ENCODE measurements at regions not wholly inside any gene's neighbourhood (a gene's known extent, or its start where the extent isn't known, plus 50 kb on each side); places are given as distances from the start of the nearest gene placed in this dataset.

- no peaks in the 10 kb centered on the region for H3K4me1 ChIP-seq (ENCODE audit: control insufficient read depth in 1 of 2, insufficient read depth in 1 of 2, low read depth in 1 of 2, low read length in 1 of 2)
- no peak overlapping the region for H3K4me3 ChIP-seq (ENCODE audit: low read depth in 1 of 2, low read length in 1 of 2)
- no peak for TF ChIP-seq CTCF (IDR thresholded peaks at IDR 0.05)
- no peaks in the 10 kb centered on the region for H3K36me3 ChIP-seq
- H3K9me3 ChIP-seq, result no peaks in the 10 kb centered on the region
- no peaks in the 10 kb centered on the region for H3K27me3 ChIP-seq
- H3K27ac ChIP-seq, result no peak overlapping the region
Measured at GRCh38 chr14:54039311-54039710, 82.7 kb upstream of the BMP4 start.

- H3K4me1 ChIP-seq (ENCODE audit: control insufficient read depth in 1 of 2, insufficient read depth in 1 of 2, low read depth in 1 of 2, low read length in 1 of 2), result no peaks in the 10 kb centered on the region
- H3K9me3 ChIP-seq, result no peaks in the 10 kb centered on the region
- H3K36me3 ChIP-seq, result no peaks in the 10 kb centered on the region
- no peak overlapping the region for H3K4me3 ChIP-seq (ENCODE audit: low read depth in 1 of 2, low read length in 1 of 2)
- no peaks in the 10 kb centered on the region for H3K27me3 ChIP-seq
- no peak overlapping the region for H3K27ac ChIP-seq
- no peak for TF ChIP-seq CTCF (IDR thresholded peaks at IDR 0.05)
Measured at GRCh38 chr14:54040846-54041245, 84.2 kb upstream of the BMP4 start.

- no peak for TF ChIP-seq CTCF (IDR thresholded peaks at IDR 0.05)
- no peaks in the 10 kb centered on the region for H3K4me1 ChIP-seq (ENCODE audit: control insufficient read depth in 1 of 2, insufficient read depth in 1 of 2, low read depth in 1 of 2, low read length in 1 of 2)
Measured at GRCh38 chr14:54046250-54046649, 89.6 kb upstream of the BMP4 start.

GRCh38 chr14:54047645-54048308 lies 91.2 kb upstream of the BMP4 start:
- H3K4me1 ChIP-seq (ENCODE audit: control insufficient read depth in 1 of 2, insufficient read depth in 1 of 2, low read depth in 1 of 2, low read length in 1 of 2), result no peaks in the 10 kb centered on the region
- H3K36me3 ChIP-seq, result no peaks in the 10 kb centered on the region
- H3K4me3 ChIP-seq (ENCODE audit: low read depth in 1 of 2, low read length in 1 of 2), result no peak overlapping the region
- TF ChIP-seq CTCF (IDR thresholded peaks at IDR 0.05), result no peak
- no peaks in the 10 kb centered on the region for H3K27me3 ChIP-seq
- H3K9me3 ChIP-seq, result no peaks in the 10 kb centered on the region
- H3K27ac ChIP-seq, result no peak overlapping the region

More at GRCh38 chr14:54046250-54046649, 89.6 kb upstream of the BMP4 start:
- Histone ChIP-seq H3K27ac (no peak overlapping the region), H3K4me3 (ENCODE audit: low read depth in 1 of 2, low read length in 1 of 2) (no peak overlapping the region), H3K9me3 (no peaks in the 10 kb centered on the region), H3K27me3 (no peaks in the 10 kb centered on the region), H3K36me3 (no peaks in the 10 kb centered on the region)

- Histone ChIP-seq H3K36me3 (no peaks in the 10 kb centered on the region), H3K4me3 (ENCODE audit: low read depth in 1 of 2, low read length in 1 of 2) (no peak overlapping the region), H3K9me3 (no peaks in the 10 kb centered on the region), H3K4me1 (ENCODE audit: control insufficient read depth in 1 of 2, insufficient read depth in 1 of 2, low read depth in 1 of 2, low read length in 1 of 2) (no peaks in the 10 kb centered on the region), H3K27me3 (no peaks in the 10 kb centered on the region), H3K27ac (no peak overlapping the region)
- TF ChIP-seq CTCF (IDR thresholded peaks at IDR 0.05), result no peak
Measured at GRCh38 chr14:54048311-54048710, 91.7 kb upstream of the BMP4 start.
